ENCODE measurements at regions not wholly inside any gene's neighbourhood (a gene's known extent, or its start where the extent isn't known, plus 50 kb on each side); places are given as distances from the start of the nearest gene placed in this dataset.
"Not testable (repeated sequence)": the region's sequence is repeated elsewhere in the genome, so short reads cannot be mapped to it uniquely, and the experiment has no call there.

- DNase-seq (ENCODE audit: low read depth in 2 of 2) = no peak
These were observed 223.4 kb upstream of the CHORDC1 start for GRCh38 chr11:90446207-90446606.

GRCh38 chr11:90438069-90438468 is 215.2 kb upstream of the CHORDC1 start:
- no peak for DNase-seq (ENCODE audit: low read depth in 2 of 2)

- DNase-seq (ENCODE audit: low read depth in 2 of 2) = no peak
These were observed 212.0 kb upstream of the CHORDC1 start for GRCh38 chr11:90434858-90435257.

GRCh38 chr11:90428836-90429235 is 206.0 kb upstream of the CHORDC1 start:
- no peak for DNase-seq (ENCODE audit: low read depth in 2 of 2)

- DNase-seq (ENCODE audit: low read depth in 2 of 2) = no peak
These were observed 203.6 kb upstream of the CHORDC1 start for GRCh38 chr11:90426442-90426841.

GRCh38 chr11:90423378-90423777 is 200.5 kb upstream of the CHORDC1 start:
- no peak for DNase-seq (ENCODE audit: low read depth in 2 of 2)

GRCh38 chr11:90422787-90423186 is 199.9 kb upstream of the CHORDC1 start:
- not testable (repeated sequence) for DNase-seq (ENCODE audit: low read depth in 2 of 2)

GRCh38 chr11:90414221-90414620 is 191.4 kb upstream of the CHORDC1 start:
- no peak for DNase-seq (ENCODE audit: low read depth in 2 of 2)

- DNase-seq (ENCODE audit: low read depth in 2 of 2) = no peak
These were observed 184.5 kb upstream of the CHORDC1 start for GRCh38 chr11:90407350-90407749.

- DNase-seq (ENCODE audit: low read depth in 2 of 2) = no peak
These were observed 169.8 kb upstream of the CHORDC1 start for GRCh38 chr11:90392692-90393091.

- DNase-seq (ENCODE audit: low read depth in 2 of 2) = no peak
These were observed 168.9 kb upstream of the CHORDC1 start for GRCh38 chr11:90391756-90392155.

- DNase-seq (ENCODE audit: low read depth in 2 of 2) = no peak
These were observed 157.4 kb upstream of the CHORDC1 start for GRCh38 chr11:90380206-90380605.

GRCh38 chr11:90373971-90374370 is 151.1 kb upstream of the CHORDC1 start:
- DNase-seq (ENCODE audit: low read depth in 2 of 2) = no peak

GRCh38 chr11:90364527-90364926 is 141.7 kb upstream of the CHORDC1 start:
- DNase-seq (ENCODE audit: low read depth in 2 of 2) = no peak

- no peak for DNase-seq (ENCODE audit: low read depth in 2 of 2)
These were observed 140.9 kb upstream of the CHORDC1 start for GRCh38 chr11:90363739-90364138.

- DNase-seq (ENCODE audit: low read depth in 2 of 2) = no peak
These were observed 132.4 kb upstream of the CHORDC1 start for GRCh38 chr11:90355200-90355599.

- DNase-seq (ENCODE audit: low read depth in 2 of 2) = no peak
These were observed 126.9 kb upstream of the CHORDC1 start for GRCh38 chr11:90349731-90350130.

- DNase-seq (ENCODE audit: low read depth in 2 of 2) = no peak
These were observed 121.7 kb upstream of the CHORDC1 start for GRCh38 chr11:90344546-90344945.

- DNase-seq (ENCODE audit: low read depth in 2 of 2) = no peak
These were observed 120.8 kb upstream of the CHORDC1 start for GRCh38 chr11:90343673-90344072.

- DNase-seq (ENCODE audit: low read depth in 2 of 2) = no peak
These were observed 119.1 kb upstream of the CHORDC1 start for GRCh38 chr11:90341986-90342385.

- no peak for DNase-seq (ENCODE audit: low read depth in 2 of 2)
These were observed 109.6 kb upstream of the CHORDC1 start for GRCh38 chr11:90332415-90332814.

GRCh38 chr11:90330632-90331031 is 107.8 kb upstream of the CHORDC1 start:
- DNase-seq (ENCODE audit: low read depth in 2 of 2) = no peak

GRCh38 chr11:90329043-90329442 is 106.2 kb upstream of the CHORDC1 start:
- DNase-seq (ENCODE audit: low read depth in 2 of 2) = no peak

- no peak for DNase-seq (ENCODE audit: low read depth in 2 of 2)
These were observed 103.8 kb upstream of the CHORDC1 start for GRCh38 chr11:90326647-90327046.

GRCh38 chr11:90323289-90323688 is 100.4 kb upstream of the CHORDC1 start:
- no peak for DNase-seq (ENCODE audit: low read depth in 2 of 2)

Measured in fibroblast of skin of left quadriceps (primary cell).